ENCODE measurements at regions not wholly inside any gene's neighbourhood (a gene's known extent, or its start where the extent isn't known, plus 50 kb on each side); places are given as distances from the start of the nearest gene placed in this dataset.

- dilution Hi-C loops (cut with MboI; ENCODE audit: extremely low pct_ligation_motif_present, low sequenced_read_pairs): no loop called here
- no peaks in the 10 kb centered on the region for H3K9me1 ChIP-seq (ENCODE audit: control insufficient read depth, extremely low read depth, insufficient read depth, low read length)
- H3K27ac ChIP-seq (ENCODE audit: control insufficient read depth, insufficient read depth, low read length): no peak overlapping the region
- no peak for TF ChIP-seq EZH2 (IDR thresholded peaks at IDR 0.05; ENCODE audit: low read length)
- no peak for TF ChIP-seq CTCF (optimal IDR thresholded peaks at IDR 0.05 in 1 of 3, IDR thresholded peaks at IDR 0.05 in 1 of 3, conservative IDR thresholded peaks at IDR 0.05 in 1 of 3; ENCODE audit: extremely low read depth in 1 of 3, insufficient read depth in 2 of 3, low read length in 3 of 3)
- no peaks in the 10 kb centered on the region for H3K9me3 ChIP-seq (ENCODE audit: control insufficient read depth, low read depth, low read length)
- no peaks in the 10 kb centered on the region for H3K27me3 ChIP-seq (ENCODE audit: control insufficient read depth, extremely low read depth, insufficient read depth, low read length)
- H3K4me3 ChIP-seq (ENCODE audit: control insufficient read depth in 2 of 3, extremely low read depth in 1 of 3, insufficient read depth in 2 of 3, low read depth in 1 of 3, low read length in 3 of 3): no peak overlapping the region
- H3K9ac ChIP-seq (ENCODE audit: control insufficient read depth, extremely low read depth, insufficient read depth, low read length): no peak overlapping the region
- FAIRE-seq (no peak), DNase-seq (ENCODE audit: low read depth, low spot score) (no peak)
- no peaks in the 10 kb centered on the region for H3K4me1 ChIP-seq (ENCODE audit: control insufficient read depth, extremely low read depth, insufficient read depth, low read length)
- H2AFZ ChIP-seq (ENCODE audit: control insufficient read depth, low read length): no peak overlapping the region
- no peaks in the 10 kb centered on the region for H3K79me2 ChIP-seq (ENCODE audit: control insufficient read depth, insufficient read depth, low read length)
- H4K20me1 ChIP-seq (ENCODE audit: control insufficient read depth, extremely low read depth, insufficient read depth, low read length): no peaks in the 10 kb centered on the region
- H3K36me3 ChIP-seq (ENCODE audit: control insufficient read depth in 2 of 2, extremely low read depth in 1 of 2, insufficient read depth in 2 of 2, low read length in 2 of 2): no peaks in the 10 kb centered on the region
- H3K4me2 ChIP-seq (ENCODE audit: control insufficient read depth, extremely low read depth, insufficient read depth, low read depth, low read length): no peak overlapping the region
Observed at GRCh38 chr4:103938488-103938887, 218.7 kb upstream of the TACR3 start.

- Histone ChIP-seq H3K36me3 (ENCODE audit: control insufficient read depth in 2 of 2, extremely low read depth in 1 of 2, insufficient read depth in 2 of 2, low read length in 2 of 2) (no peaks in the 10 kb centered on the region), H2AFZ (ENCODE audit: control insufficient read depth, low read length) (no peak overlapping the region), H3K79me2 (ENCODE audit: control insufficient read depth, insufficient read depth, low read length) (no peaks in the 10 kb centered on the region), H3K27ac (ENCODE audit: control insufficient read depth, insufficient read depth, low read length) (no peak overlapping the region), H3K9me3 (ENCODE audit: control insufficient read depth, low read depth, low read length) (no peaks in the 10 kb centered on the region), H4K20me1 (ENCODE audit: control insufficient read depth, extremely low read depth, insufficient read depth, low read length) (no peaks in the 10 kb centered on the region), H3K9ac (ENCODE audit: control insufficient read depth, extremely low read depth, insufficient read depth, low read length) (no peak overlapping the region), H3K9me1 (ENCODE audit: control insufficient read depth, extremely low read depth, insufficient read depth, low read length) (no peaks in the 10 kb centered on the region), H3K4me2 (ENCODE audit: control insufficient read depth, extremely low read depth, insufficient read depth, low read depth, low read length) (no peak overlapping the region), H3K4me1 (ENCODE audit: control insufficient read depth, extremely low read depth, insufficient read depth, low read length) (no peaks in the 10 kb centered on the region), H3K4me3 (ENCODE audit: control insufficient read depth in 2 of 3, extremely low read depth in 1 of 3, insufficient read depth in 2 of 3, low read depth in 1 of 3, low read length in 3 of 3) (no peak overlapping the region), H3K27me3 (ENCODE audit: control insufficient read depth, extremely low read depth, insufficient read depth, low read length) (no peaks in the 10 kb centered on the region)
- DNase-seq (ENCODE audit: low read depth, low spot score) (no peak), FAIRE-seq (no peak)
- dilution Hi-C loops (cut with MboI; ENCODE audit: extremely low pct_ligation_motif_present, low sequenced_read_pairs): no loop called here
- TF ChIP-seq CTCF (optimal IDR thresholded peaks at IDR 0.05 in 1 of 3, IDR thresholded peaks at IDR 0.05 in 1 of 3, conservative IDR thresholded peaks at IDR 0.05 in 1 of 3; ENCODE audit: extremely low read depth in 1 of 3, insufficient read depth in 2 of 3, low read length in 3 of 3) (no peak), EZH2 (IDR thresholded peaks at IDR 0.05; ENCODE audit: low read length) (no peak)
Observed at GRCh38 chr4:103936653-103937145, 216.9 kb upstream of the TACR3 start.
